GM21367 (cell line): ENCODE measurements at regions not wholly inside any gene's neighbourhood (a gene's known extent, or its start where the extent isn't known, plus 50 kb on each side); places are given as distances from the start of the nearest gene placed in this dataset.

ENCODE experiments used
- ATAC-seq: cut with Tn5 transposase; IDR thresholded peaks from one replicate; pipeline ENCODE4 v1.9.1; 2021; ENCODE audit not compliant: unreplicated experiment

DNA sequence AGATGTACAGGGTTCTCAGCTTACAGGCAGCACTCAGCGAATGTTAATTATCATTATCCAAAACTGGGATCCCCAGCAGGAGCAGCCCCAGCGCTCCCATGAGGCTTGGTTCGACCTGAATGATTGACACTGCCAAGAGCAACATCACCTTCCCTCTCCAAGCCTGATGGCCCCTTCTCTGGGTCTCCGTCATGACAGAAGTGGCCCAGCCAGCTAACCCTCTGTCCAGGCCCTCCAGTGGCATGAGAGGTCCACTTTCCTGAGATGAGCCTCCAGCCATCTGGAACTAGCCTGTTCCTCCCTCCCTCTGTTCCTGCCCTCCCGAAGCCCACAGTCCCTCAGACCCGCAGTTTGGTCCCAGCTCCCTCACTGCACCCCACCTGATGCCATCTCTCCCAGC, 97.0 kb upstream of the RAB6C start:
- ATAC-seq = no peak

DNA sequence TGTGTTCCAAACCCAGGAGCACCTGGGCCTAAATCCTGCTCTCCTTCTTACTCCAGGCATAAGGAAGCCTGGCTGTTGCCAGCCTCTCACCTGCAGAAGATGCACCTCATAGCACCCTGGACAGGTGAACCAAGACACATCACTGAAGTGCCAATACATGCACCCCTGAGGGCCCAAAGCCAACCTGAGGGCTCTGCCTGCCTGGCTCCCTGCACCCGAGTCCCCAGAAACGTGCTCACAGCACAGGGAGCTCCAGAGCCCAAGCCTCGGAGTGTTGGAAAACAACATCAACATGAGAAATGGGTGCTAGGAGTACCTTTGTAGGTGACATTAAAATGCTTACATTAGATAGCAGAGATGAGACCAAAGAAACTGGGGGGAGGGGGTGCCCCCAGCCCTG, 96.3 kb upstream of the RAB6C start:
- ATAC-seq = no peak

DNA sequence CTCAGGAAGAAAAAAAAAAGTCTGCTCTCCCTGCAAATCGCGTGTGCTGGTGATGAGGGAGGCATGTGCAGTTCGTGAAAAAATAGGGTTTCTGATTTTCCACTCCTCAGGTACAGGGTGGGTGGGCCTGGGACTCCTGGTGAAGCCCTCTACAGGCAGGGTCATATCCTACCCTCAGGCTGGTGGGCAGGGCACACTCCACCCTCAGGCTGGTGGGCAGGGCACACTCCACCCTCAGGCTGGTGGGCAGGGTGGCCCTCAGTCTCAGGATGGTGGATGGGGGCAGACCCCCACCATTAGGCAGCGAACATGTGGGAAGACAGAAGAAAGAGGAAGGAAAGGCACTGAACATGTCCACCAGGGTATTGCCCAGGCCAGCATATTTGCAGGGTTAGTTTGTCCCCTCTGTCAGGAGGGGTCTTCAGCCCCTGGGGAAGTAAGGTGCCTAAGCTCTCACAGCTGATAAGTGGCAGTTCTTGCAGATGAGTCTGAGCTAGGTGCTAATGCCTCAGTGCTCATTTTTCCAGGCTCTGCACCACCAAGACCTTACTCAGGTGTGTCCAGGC, 95.2 kb upstream of the RAB6C start:
- no peak for ATAC-seq

DNA sequence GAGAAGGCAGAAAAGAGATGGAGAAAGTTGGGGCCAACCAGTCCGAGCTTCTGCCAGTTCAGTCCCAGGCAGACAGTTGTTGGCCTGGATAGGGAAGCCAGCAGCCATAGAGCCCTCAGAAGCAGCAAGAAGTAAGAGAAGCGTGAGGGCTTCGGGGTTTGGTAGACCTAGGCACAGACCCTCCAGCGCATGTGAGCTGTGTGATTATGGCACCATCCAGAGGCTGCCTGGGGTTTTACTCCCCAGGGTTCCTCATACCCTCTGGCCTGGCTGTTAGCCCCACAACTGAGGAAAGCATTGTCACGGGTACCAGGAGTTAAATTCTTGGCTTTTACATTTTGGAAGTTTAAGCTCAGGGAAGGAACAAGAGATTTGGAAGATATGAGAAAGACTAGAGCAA, 93.7 kb upstream of the RAB6C start:
- no peak for ATAC-seq

DNA sequence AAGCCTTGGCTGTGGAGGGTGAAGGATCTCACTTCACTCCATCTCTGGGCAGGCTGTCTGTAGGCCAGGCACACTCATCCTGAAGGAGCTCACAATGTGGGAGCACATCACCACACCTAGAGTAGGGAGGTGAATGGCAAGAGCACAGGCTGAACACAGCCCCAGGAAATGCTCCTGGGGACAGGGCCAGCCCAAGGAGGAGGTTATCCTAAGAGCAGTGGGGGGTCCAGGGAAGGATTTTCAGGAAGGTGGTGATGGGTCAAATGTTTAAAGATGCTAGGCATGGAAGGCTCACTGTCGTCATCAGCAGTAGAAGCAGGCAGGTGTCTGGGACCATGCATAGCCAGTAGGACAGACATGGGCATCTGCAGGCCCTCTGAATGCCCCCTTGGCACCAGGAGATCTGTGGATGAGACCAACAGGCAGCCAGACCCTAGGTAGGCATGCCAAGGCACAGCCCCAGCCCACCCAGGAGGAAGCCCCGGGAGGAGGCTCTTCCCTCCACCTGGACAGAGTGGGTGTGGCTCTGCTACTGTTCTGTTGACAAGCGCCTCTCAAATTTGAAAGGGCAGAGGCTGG, 91.7 kb upstream of the RAB6C start:
- ATAC-seq = no peak

DNA sequence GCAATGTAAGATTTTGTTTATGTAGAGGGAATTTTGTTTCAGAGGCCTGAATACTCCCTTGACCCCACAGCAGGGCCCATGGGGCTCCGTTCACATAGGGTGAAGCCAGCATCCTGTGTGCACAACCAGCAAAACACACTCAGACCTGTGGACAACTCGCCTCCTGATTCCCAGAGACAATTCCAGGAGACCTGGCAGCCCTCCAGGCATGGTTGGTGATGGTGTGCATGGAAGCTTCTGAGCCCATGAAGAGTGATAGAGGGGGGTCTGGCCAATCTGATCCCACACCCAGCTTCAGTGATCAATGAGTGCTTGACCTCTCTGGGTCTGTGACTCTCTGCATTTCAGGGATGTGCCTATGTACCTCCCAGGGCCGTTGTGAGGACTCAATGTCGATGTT, 91.0 kb upstream of the RAB6C start:
- no peak for ATAC-seq

DNA sequence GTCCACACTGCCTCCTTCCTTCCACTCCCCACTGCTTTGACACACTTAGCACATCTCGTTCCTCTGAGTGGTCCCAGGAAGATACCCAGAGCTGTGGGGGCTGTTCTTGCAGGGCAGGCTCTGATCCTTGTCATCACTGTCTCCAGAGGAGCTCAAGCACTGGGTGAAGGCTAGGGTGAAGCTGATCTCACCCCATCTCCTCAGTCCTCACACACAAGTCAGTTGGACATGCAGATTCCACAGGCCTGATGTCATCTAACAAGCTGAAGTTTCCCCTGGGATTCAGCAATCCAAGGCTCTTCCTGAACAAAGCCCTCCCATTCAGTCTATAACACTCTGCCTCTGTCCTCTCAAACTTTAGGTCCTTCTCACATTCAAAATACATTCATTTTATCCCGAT, 90.6 kb upstream of the RAB6C start:
- ATAC-seq = no peak

DNA sequence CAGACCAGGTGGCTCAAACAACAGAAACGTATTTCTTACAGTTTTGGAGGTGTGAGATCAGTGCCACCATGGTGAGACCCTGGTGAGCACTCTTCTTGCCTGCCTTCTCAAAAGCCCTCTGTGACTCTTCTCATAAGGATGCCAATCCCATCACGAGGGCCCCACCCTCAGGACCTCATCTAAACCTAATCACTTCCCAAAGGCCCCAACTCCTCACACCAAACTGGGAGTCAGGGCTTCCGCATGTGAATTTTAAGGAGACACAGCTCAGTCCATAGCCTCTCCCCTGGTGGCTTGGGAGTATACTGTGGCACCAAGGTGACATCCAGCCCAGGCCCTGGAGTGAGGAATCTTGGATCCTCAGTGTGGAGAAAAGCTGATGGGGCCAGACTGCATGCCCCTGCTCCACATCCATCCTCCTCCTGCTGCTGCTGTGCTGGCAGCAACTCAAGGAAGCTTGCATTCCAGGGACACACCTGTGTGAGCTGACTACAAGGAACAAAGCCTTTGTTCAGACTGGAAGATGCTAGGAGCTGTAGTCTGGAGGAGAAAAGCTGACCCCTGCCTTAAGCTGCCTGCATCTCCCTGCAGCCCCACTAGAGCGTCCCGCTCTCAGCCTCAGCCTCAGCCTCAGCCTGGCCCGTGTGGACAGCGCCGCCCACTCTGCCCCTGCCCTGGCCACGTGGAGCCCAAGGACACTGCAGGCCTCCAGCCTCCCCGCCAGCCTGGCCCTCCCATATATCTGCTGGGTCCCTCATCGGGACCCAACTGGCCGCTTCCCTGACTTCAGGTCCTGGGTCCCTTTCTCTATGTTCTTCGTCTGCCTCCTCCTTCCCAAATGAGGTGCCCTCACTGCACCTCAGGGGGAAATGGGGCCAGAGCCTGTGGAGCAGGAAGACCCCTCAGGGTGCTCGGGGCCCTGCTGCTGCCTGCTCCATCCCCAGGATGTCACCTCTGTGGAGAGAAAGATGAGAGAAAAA, 87.8 kb upstream of the RAB6C start:
- ATAC-seq = no peak

DNA sequence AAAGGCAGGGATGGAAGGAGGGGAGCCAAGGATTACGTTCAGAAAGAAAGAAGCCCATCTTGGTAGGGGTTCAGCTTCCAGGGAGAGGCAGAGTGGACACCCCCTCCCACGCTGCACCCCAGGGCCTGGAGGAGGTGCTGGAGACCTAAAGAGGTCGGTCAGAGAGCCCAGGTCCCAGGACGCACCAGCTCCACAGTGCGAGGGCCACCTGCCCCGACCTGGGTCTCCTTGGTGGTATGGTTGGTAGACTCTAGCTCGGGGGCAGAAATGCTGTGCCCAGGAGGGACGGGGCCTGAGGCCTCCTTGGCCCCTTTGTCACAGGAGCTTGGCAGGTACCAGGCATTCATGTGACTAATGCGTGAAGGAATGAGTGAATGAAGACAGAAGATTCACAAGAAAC, 87.1 kb upstream of the RAB6C start:
- no peak for ATAC-seq

DNA sequence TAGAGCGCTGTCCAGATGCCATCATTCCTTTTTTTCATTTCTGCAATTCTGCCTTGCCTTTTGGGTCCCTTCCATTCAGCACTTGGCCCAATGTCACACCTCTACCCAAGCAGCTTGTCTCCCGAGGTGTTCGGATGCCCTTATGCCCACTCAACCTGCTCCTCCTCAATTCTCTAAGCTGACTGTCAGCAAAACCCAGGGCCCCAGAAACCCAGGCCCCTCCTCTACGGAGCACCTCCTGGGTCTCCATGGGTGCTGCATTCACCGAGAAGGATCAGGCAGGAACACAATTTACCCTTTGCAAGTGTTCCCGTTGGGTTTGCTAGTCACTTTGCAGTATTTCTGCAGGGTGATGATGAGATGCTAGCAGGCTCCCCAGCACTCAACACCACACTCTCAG, 86.7 kb upstream of the RAB6C start:
- no peak for ATAC-seq

DNA sequence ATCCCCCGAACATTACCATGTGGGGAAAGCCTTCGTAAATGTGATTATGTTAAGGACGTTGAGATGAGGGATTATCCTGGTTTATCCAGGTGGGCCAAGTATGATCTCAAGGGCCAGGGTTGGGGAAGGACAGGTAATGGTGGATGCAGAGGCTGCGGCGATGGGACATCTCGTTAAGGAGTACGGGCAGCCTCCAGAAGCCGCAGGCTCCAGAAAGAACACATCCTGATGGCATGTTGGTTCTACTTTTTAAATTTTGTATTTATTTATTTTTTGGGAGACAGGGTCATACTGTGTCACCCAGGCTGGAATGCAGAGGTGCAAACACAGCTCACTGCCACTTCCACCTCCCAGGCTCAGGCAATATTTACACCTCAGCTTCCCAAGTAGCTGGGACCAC, 86.2 kb upstream of the RAB6C start:
- ATAC-seq = no peak

DNA sequence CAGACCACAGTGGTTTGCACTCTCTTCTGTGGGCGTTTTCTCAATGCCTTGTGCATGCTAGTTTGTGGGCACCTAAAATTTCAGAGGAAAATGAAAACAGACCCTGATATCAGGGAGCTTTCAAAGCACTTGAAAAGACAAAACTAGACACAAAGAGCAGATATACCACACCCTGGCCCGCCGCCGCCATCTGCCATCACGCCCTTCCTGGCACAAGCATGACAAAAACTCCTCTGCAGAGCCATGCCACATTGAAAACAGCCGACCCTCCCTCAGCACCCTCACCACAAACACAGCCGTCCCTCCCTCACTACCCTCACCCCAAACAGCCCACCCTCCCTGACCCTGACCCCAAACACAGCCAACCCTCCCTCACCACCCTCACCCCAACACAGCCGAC, 84.8 kb upstream of the RAB6C start:
- ATAC-seq = no peak

DNA sequence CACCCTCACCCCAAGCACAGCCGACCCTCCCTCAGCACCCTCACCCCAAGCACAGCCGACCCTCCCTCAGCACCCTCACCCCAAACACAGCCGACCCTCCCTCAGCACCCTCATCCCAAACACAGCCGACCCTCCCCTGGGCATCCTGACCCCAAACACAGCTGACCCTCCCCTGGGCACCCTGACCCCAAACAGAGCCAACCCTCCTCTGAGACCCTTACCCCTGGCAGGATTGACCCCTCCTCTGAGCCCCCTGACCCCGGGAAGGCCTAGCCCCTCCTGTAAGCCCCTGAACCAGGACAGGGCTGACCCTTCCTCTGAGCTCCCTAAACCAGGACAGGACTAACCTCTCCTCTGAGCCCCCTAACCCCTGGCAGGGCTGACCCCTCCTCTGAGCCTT, 84.4 kb upstream of the RAB6C start:
- ATAC-seq = no peak

DNA sequence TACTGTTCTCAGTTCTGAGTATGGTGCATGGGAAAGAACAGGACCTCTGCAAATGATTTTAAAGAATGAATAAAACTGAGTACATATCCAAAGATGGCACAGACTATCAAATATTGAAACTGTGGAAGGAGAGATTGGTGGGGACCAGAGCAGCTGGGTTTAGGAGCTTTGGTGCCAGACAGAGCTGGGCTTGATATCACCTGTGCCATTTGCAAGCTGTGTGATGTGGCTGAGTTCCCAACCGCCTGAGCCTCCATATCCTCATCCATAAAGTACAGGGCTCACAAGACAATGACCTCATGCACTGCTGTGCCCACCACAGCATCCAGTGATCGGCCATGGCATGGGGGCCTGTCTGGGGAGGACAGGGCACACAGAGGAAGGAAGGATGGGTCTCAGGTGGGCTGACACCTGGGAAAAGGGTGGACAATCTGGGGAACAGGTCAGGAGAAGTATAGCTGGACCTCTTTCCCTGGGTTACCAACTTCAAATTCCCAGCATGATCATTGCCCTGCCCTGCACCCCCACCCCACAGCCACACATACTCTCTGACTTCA, 83.9 kb upstream of the RAB6C start:
- ATAC-seq = no peak

DNA sequence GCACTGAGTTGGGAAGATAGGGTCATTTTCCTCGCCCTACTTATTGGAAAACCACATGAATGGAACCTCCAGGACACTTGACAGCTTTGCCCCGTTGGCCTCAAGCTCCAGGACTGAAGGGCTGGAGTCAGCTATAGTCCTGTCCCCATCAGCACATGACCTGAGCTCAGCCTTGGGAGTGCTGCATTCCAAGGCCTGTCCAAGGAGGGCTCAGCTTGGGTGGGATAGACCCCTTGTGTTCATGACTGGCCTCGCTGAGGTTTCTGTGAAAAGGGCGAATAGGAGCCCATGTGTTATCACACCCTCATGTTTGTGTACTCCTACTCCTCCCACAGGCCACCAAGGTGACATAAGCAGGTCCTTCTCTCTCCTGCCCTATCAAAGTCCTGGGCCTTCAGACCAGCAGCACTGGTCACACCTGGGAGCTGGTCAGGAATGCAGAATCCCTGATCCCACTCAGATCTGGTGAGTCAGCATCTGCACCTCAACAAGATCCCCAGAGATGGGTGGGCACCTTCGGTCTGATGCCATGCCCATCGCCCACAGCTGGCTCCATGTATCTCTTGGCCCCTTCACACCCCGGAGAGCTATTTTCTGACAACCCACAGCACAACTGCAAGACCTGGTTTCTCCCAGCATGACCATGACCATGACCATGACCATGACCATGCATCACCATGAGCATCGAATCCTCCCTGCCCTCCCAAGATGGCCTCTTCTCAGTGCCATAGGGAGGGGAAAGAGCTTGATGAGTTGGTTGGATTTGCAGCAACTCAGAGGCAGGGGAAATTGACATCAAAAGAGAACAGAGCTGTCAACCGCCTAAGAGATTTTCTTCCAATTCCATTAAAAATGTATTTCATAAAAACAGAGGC, 83.0 kb upstream of the RAB6C start:
- ATAC-seq = no peak

DNA sequence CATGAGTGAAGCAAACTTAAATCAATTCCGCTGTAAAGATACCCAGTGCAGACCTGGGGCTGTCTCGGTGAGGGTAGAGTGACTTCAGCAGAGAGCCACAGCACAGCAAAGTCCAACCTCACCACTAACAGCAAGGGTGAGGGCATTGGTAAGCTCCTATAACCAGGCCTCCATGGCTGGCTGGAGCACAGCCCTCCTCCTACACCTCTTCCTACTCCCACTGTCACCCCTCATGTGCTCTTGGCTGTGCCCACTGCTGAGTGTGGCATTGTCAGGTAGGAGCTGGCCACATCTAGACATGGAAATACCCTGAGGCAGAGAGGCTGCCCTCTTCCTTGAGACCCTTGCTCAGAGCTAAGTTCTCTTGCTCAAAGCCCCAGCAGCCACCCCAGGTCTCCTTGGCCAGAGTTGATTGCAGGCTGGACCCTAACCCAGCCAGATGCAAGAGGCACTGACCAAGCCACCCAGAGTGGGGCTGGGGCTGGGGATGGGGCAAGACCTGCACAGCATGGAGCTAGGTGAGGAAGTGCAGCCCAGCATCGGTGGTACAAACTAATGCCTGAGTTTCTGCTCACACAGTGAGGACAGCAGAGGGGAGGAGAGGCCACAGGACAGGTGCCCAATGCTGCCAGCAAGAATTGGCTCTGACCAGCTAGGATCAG, 77.6 kb upstream of the RAB6C start:
- ATAC-seq = no peak

DNA sequence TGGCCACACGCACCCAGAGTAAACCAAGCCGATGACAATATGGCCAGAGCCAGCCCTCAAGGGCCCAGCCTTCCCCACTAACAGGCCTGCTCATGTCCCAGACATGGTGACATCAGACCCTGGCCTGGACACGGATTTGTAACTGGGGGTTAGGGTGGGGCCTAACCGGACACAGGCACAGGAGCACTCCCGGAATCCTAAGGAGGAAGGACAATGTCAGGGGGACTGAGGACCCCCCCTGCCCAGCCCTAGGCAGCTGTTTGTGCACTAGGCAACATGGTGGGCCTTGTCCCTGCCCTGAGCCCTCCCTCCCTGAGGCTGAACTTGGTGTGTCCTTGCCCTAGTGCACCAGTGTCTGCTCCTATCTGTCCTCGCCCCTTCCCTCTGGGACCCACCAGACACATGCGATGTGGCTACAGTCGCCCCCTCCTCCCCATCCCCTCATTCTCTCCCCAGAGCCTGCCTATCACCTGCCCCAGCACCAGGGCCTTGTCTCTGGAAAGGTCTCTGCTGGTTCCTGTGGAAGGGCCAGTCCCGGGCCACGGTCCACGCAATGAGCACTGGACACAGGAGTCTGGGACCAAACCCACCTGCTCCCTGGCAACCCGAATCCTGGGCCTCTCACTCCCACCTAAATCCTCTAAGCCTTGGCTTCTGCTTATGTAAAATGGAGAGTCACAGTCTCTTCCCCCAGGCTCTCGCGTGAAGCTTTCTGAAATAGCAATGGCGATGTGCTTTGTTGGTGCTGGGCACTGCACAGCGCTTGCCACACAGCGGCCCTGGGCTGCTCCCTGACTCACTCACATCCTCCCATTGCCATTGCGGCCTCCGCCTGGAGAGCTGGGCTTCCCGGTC, 76.5 kb upstream of the RAB6C start:
- no peak for ATAC-seq

DNA sequence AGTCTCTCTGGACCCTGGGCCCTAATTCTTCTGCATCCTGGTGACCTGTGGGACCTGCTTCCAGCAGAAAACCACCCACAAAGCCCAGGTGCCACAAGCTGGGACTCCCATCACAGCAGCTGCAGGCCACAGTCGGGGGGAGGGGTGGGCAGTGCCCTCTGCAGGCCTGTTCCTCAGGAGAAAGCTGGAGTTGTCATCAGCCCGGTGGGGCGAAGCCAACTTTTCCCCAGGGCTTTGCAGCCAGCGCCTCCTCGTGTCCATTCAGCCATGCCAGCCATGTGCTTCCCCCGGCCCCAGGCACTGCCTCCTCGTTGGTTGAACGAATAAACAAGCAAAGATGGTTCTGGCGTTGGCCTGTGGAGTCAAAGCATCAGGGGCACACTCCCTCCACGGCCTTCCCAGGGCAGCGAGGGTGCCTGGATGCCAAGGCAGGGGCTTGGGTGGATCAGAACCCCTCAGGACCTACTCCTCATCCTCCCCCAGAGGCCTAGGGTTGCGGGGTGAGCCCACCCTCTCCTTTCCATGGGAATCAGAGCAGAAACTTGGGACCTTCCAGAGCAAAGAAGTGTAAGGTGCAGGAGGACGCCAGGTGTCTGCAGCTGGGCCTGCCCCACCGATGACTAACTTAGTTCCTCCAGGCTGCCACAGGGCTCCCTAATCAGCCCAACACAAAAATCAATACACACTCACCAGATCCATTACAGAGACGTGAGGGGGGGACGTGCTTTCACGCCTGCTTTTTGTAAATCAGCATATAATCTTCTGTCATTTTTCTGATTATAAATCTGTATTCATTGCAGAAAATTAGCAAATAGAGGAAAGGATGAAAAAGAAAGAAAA, 75.7 kb upstream of the RAB6C start:
- no peak for ATAC-seq
